ENCODE measurements at regions not wholly inside any gene's neighbourhood (a gene's known extent, or its start where the extent isn't known, plus 50 kb on each side); places are given as distances from the start of the nearest gene placed in this dataset.
"Not testable (repeated sequence)": the region's sequence is repeated elsewhere in the genome, so short reads cannot be mapped to it uniquely, and the experiment has no call there.

DNA sequence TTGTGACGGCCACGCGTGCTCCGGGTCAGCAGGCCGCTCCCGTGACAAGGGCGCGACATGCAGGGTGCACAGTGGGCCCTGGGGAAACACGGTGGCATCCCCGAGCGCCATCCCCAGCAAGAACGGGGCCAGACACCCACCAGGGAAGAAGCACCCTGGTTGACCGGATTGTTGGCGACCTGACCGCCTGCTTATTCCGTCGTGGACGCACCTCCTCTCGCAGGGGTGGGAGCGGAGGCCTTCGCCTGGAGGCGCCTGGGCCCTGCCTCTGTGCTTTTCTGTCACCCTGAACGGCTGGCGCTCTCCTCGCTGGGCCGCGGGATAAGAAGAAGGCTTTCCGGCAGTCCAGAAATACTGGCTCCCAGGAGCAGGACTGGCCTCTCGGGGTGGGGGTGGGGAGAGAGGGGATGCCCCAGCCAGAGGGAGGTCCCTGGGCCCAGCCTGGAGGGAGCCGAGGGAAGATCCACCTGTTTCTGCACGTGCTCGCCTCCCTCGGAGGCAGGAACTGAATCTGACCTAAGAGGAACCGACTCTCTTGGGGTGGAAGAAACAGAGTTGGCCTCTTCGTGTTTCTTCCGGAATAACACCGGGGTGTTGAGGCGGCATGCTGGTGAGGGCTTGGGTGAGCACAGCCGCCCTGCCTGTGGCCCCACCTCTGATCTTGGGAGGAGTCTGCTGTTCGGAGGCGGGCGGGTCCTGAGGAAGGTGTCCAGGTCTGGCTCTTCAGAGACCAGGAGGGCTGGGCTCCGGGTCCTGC lies 4394.2 kb upstream of the TPTE start:
- H3K27me3 Mint-ChIP-seq (ENCODE audit: unreplicated experiment); H3K27ac Mint-ChIP-seq (ENCODE audit: unreplicated experiment); H3K4me1 Mint-ChIP-seq (ENCODE audit: unreplicated experiment); H3K36me3 Mint-ChIP-seq (ENCODE audit: unreplicated experiment); H3K9me3 Mint-ChIP-seq (ENCODE audit: unreplicated experiment); H3K4me3 Mint-ChIP-seq (ENCODE audit: unreplicated experiment): not testable (repeated sequence)
- peak; percentile 42 for DNase-seq (ENCODE audit: extremely low spot score, unreplicated experiment)

DNA sequence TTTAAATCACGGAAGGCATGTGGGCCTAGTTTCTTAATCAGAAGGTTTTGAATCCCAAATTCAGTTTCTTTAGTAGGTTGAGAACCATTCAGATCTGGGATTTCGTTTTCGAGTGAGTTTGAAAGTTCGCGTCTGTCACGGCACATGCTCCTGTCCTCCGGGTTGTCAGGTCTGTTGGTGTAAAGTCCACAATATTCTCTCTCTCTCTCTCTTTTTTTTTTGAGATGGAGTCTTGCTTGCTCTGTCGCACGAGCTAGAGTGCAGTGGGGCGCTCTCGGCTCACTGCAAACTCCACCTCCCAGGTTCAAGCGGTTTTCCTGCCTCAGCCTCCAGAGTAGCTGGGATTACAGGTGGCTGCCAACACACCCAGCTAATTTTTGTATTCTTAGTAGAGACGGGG lies 4390.6 kb upstream of the TPTE start:
- H3K36me3 Mint-ChIP-seq (ENCODE audit: unreplicated experiment); H3K27me3 Mint-ChIP-seq (ENCODE audit: unreplicated experiment); H3K4me1 Mint-ChIP-seq (ENCODE audit: unreplicated experiment); H3K27ac Mint-ChIP-seq (ENCODE audit: unreplicated experiment); H3K4me3 Mint-ChIP-seq (ENCODE audit: unreplicated experiment); H3K9me3 Mint-ChIP-seq (ENCODE audit: unreplicated experiment); DNase-seq (ENCODE audit: extremely low spot score, unreplicated experiment): not testable (repeated sequence)

DNA sequence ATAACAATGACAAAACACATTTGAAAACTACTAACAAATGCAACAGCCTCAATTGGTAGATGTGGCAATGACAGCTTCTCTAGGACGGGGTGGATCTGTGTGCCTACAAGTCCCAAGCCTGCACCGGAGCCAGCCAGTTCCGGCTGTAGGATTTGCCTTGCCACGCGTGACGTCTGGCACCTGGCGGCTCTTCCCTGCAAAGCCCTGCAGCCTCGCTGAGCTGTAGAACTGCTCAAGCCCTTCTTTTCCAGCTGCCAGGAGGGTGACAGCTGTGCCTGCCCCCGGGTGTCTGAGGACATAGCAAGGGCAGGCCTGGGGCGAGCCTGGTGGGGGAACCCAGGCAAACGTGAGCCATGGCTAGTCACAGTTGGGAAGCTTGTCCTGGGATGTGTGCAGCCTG lies 4388.0 kb upstream of the TPTE start:
- H3K36me3 Mint-ChIP-seq (ENCODE audit: unreplicated experiment); H3K27me3 Mint-ChIP-seq (ENCODE audit: unreplicated experiment); H3K9me3 Mint-ChIP-seq (ENCODE audit: unreplicated experiment); H3K4me3 Mint-ChIP-seq (ENCODE audit: unreplicated experiment); H3K27ac Mint-ChIP-seq (ENCODE audit: unreplicated experiment); H3K4me1 Mint-ChIP-seq (ENCODE audit: unreplicated experiment); DNase-seq (ENCODE audit: extremely low spot score, unreplicated experiment): not testable (repeated sequence)

DNA sequence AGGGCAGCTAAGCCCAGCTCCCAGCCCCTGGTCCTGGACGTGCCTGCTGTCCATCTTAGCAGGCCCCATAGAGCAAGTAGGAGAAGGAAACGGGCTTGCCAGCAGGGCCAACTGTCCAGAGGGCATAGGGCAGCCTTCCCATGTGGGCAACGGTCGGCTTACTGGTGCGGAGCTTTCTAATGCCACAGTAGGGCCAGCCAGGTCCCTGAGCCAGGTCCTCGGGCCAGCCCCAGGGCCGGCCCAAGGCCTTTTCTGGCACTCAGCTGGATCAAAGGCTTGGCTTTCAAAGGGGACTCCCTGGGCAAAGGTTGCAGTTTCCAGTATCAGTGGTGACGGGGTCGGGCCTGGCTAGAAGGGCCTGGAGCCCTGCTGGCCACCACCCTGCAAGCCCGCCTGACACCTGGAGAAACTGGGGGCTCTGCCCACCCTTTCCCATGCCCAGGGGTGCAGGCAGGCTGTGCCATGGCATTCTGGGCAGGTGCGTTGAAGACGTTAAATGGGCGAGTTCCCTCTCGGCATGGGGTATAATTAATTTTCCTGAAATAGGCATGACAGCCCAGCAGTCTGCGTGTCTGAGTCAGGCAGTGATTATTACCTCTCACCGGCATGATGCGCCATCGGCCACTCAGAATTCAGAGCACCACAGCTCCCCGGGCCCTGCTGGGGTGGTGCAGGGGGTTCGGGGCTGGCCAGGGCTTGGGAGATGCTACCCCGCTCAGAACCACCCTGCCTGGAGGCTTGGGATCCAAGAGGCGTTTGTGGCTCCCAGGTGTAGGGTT lies 4387.3 kb upstream of the TPTE start:
- not testable (repeated sequence) for H3K27me3 Mint-ChIP-seq (ENCODE audit: unreplicated experiment); H3K9me3 Mint-ChIP-seq (ENCODE audit: unreplicated experiment); H3K4me3 Mint-ChIP-seq (ENCODE audit: unreplicated experiment); H3K4me1 Mint-ChIP-seq (ENCODE audit: unreplicated experiment); DNase-seq (ENCODE audit: extremely low spot score, unreplicated experiment); H3K27ac Mint-ChIP-seq (ENCODE audit: unreplicated experiment); H3K36me3 Mint-ChIP-seq (ENCODE audit: unreplicated experiment)

DNA sequence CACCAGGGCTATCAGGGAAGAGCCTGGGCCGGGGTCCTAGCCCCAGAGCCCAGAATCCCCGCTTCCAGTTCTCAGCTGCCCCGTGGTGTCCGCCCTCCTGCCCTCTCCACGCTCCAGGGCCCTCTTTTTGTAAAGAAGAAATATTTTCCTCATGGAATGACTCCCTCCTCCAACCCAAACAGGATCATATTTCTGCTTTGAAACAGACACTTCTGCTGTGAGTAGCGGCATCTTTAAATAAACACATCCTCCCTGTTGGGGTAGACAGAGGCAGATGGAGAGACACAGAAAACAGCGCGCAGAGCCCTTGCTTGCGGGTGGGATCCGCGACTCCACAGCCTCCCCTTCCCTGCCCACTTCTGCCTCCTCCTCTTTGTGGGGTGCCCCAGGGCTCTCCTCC lies 4384.7 kb upstream of the TPTE start:
- H3K4me3 Mint-ChIP-seq (ENCODE audit: unreplicated experiment); H3K9me3 Mint-ChIP-seq (ENCODE audit: unreplicated experiment); H3K4me1 Mint-ChIP-seq (ENCODE audit: unreplicated experiment); H3K36me3 Mint-ChIP-seq (ENCODE audit: unreplicated experiment); H3K27me3 Mint-ChIP-seq (ENCODE audit: unreplicated experiment); DNase-seq (ENCODE audit: extremely low spot score, unreplicated experiment); H3K27ac Mint-ChIP-seq (ENCODE audit: unreplicated experiment): not testable (repeated sequence)

DNA sequence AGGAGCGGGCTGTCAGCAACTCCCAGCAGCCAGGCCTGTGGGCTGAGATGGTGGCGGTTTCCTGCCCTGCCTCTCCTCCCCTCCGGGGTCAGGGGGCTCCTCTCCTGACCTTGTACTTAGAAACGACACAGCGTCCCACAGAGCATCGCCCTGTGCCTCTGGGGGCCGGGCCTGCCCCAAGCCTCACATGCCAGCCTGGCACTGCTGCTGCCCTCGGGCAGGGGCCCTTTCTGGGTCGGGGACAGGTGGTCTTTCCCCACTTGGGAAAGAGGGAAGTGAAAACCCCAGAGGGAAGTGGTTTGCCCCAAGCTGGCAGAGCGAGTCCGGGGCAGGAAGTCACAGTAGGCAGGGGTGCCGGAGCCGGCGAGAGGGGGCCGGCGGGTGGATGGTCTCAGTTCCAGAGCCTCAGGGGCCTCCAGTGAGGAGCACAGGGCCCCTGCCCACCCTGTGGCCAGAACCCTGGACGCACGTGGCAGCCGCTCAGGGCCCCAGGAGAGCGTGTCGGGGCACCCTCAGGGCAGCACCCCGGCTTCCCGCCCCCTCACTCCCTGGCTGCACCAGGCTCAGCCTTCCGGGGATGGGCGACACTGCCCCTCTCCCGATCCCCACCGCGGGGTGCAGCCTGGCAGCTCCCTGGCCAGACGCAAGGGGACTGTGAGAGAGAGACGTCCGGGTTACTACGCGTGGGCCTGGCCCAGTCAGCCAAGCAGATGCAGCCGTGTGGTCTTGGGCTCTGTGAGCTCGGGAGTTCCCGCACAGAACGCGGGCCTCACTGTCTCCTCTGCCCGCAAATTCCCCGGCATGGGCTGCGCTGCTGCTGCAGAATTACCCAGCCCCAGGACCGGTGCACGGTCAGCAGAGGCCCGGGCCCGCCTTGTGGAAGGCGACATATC lies 4382.9 kb upstream of the TPTE start:
- H3K4me3 Mint-ChIP-seq (ENCODE audit: unreplicated experiment); DNase-seq (ENCODE audit: extremely low spot score, unreplicated experiment); H3K27me3 Mint-ChIP-seq (ENCODE audit: unreplicated experiment); H3K4me1 Mint-ChIP-seq (ENCODE audit: unreplicated experiment); H3K36me3 Mint-ChIP-seq (ENCODE audit: unreplicated experiment); H3K9me3 Mint-ChIP-seq (ENCODE audit: unreplicated experiment); H3K27ac Mint-ChIP-seq (ENCODE audit: unreplicated experiment): not testable (repeated sequence)

DNA sequence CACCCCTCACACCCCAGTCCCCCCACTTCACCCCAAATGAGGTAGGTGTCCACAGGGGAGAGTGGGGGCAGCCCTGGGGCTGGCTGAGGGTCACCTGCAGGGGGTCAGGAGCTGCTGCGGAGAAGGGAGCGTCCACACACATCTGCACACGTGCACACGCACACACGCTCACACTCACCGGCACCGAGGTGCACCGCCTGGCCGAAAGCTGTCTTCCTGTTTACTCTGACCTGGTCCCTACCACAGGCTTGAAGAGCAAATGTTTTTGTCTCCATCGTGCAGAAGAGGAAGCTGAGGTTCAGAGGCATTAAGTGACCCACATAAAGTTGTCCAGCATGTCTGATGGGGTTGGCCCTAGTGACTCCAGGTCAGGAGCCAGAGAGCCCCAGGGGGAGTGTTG lies 4382.1 kb upstream of the TPTE start:
- not testable (repeated sequence) for H3K9me3 Mint-ChIP-seq (ENCODE audit: unreplicated experiment)

DNA sequence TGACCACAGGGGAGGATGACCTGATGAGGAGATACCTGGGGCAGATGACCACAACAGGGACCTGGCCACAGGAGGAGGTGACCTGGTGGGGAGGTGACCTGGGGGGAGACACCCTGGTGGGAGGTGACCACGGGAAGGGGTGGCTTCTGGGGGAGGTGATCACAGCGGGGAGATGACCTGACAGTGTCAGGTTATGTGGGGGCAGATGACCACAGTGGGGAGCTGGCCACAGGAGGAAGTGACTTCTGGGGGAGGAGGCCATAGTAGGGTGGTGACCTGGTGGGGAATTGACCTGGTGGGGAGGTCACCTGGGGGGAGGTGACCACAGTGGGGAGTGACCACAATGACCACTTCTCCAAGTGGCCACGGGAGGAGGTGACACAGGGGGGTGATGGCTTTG lies 4381.5 kb upstream of the TPTE start:
- not testable (repeated sequence) for H3K4me1 Mint-ChIP-seq (ENCODE audit: unreplicated experiment); H3K36me3 Mint-ChIP-seq (ENCODE audit: unreplicated experiment); H3K9me3 Mint-ChIP-seq (ENCODE audit: unreplicated experiment); H3K27me3 Mint-ChIP-seq (ENCODE audit: unreplicated experiment); DNase-seq (ENCODE audit: extremely low spot score, unreplicated experiment); H3K4me3 Mint-ChIP-seq (ENCODE audit: unreplicated experiment); H3K27ac Mint-ChIP-seq (ENCODE audit: unreplicated experiment)

More for the DNA sequence above, 4382.1 kb upstream of the TPTE start:
- H3K27ac Mint-ChIP-seq (ENCODE audit: unreplicated experiment); H3K27me3 Mint-ChIP-seq (ENCODE audit: unreplicated experiment); DNase-seq (ENCODE audit: extremely low spot score, unreplicated experiment); H3K36me3 Mint-ChIP-seq (ENCODE audit: unreplicated experiment); H3K4me3 Mint-ChIP-seq (ENCODE audit: unreplicated experiment); H3K4me1 Mint-ChIP-seq (ENCODE audit: unreplicated experiment): not testable (repeated sequence)

DNA sequence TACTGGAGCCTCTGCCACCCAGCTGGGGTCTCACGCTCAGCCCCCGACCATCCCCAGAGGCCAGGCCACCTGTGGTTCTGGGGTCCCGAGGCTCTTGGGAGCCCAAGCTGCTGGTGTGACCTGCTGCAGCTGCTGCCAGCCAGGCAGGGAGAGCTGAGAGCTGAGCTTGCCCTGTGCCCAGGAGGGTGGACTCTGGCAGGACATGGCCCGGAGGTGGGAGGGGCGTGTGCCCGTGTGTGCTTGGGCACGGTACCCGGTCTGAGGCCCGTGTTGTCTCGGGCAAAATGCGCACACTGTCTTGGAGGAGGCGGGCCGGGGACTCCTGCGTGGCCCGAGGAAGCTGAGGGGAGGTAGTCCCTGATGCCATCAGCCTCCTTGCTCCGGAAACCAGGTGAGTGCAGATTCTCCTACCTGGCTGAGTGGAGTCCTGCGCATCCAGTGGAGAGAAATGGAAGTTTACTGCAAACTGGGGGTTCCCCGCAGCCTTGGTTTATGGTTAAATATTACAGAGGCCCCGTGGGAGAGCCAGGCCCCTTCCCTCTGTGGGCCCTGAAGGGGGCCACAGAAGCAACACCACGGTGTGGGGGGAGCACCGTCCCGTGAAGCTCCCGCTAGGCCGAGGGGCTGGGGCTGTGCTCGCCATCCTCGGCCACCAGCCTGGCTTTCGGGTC lies 4380.8 kb upstream of the TPTE start:
- H3K27ac Mint-ChIP-seq (ENCODE audit: unreplicated experiment); DNase-seq (ENCODE audit: extremely low spot score, unreplicated experiment); H3K4me3 Mint-ChIP-seq (ENCODE audit: unreplicated experiment); H3K4me1 Mint-ChIP-seq (ENCODE audit: unreplicated experiment); H3K9me3 Mint-ChIP-seq (ENCODE audit: unreplicated experiment); H3K36me3 Mint-ChIP-seq (ENCODE audit: unreplicated experiment); H3K27me3 Mint-ChIP-seq (ENCODE audit: unreplicated experiment): not testable (repeated sequence)

DNA sequence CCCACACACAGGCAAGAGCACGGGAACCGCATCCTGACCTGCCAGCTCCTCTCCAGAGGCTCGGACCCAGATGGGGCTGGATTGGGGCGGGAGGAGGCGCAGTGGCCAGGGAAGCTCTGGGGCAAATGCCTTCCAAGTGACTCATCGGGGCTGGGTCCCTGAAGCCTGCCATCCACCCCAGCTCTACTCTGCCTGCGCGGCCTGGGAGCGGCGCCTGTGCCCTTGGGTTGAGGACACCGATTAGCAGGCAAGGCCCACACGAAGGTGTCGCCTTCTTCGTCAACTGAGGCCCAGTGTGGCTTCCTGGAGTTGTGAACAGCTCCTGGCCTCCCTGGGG lies 4380.3 kb upstream of the TPTE start:
- H3K4me1 Mint-ChIP-seq (ENCODE audit: unreplicated experiment); DNase-seq (ENCODE audit: extremely low spot score, unreplicated experiment); H3K27me3 Mint-ChIP-seq (ENCODE audit: unreplicated experiment); H3K4me3 Mint-ChIP-seq (ENCODE audit: unreplicated experiment); H3K27ac Mint-ChIP-seq (ENCODE audit: unreplicated experiment); H3K9me3 Mint-ChIP-seq (ENCODE audit: unreplicated experiment); H3K36me3 Mint-ChIP-seq (ENCODE audit: unreplicated experiment): not testable (repeated sequence)

DNA sequence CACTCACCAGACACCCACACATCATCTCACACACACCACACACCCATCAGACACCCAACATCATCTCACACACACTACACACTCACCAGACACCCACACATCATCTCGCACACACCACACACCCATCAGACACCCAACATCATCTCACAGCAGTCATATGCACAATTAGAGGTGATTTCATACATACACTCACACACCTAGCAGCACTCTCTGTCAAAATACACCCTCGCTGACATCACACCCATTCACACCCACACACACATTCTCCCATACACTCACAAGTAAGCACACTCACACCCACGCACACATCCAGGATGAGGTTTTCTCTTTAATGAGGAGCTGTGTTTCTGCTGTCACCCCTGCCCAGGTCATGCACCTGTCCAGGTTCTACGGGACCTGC lies 4368.2 kb upstream of the TPTE start:
- not testable (repeated sequence) for H3K4me3 Mint-ChIP-seq (ENCODE audit: unreplicated experiment); H3K36me3 Mint-ChIP-seq (ENCODE audit: unreplicated experiment); H3K4me1 Mint-ChIP-seq (ENCODE audit: unreplicated experiment); H3K27me3 Mint-ChIP-seq (ENCODE audit: unreplicated experiment); H3K27ac Mint-ChIP-seq (ENCODE audit: unreplicated experiment); H3K9me3 Mint-ChIP-seq (ENCODE audit: unreplicated experiment); DNase-seq (ENCODE audit: extremely low spot score, unreplicated experiment)
